NCI-H1092 (cell line): ENCODE measurements at regions not wholly inside any gene's neighbourhood (a gene's known extent, or its start where the extent isn't known, plus 50 kb on each side); places are given as distances from the start of the nearest gene placed in this dataset.

Experiments
- DNase-seq: peaks from one replicate; lab custom pipeline; 2025; lab: John Stamatoyannopoulos, UW

DNA sequence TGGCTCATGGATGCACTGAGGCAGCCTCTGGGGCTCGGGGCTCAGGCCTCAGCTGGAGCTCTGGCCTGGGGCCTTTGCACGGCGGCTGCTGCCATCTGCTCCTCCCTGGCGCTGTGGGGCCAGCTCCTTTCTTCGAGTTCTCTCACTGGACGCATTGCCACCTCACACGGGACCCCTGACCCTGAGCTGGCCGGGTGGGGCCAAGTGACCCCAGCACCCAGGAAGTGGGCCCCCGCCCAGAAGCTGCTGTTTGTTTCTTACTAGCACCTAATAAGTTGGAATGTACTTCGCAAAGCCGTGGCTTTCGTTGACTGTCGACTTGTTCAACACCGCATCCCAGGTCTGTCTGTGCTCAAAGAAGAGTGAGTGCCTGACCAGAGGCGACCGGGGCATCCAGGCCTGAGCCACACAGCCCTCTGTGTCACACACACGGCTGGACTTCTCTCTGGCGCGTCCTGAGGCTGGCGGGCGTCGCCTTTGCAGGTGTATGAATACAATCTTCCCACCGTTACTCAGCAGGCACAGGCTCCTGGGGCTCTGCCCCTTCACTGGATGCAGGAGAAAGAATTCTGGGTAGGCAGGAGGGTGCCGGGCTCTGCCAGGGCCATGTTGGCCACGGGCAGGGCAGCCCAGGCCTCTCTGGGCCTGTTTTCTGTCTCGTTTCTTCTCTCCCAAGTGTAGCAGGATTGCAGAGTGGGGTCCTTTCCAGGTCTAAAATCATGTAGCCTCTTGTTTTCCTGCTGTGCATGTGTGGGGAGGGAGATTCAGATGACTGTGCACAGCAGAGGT lies 112.9 kb downstream of the DLL1 start:
- no peak for DNase-seq

DNA sequence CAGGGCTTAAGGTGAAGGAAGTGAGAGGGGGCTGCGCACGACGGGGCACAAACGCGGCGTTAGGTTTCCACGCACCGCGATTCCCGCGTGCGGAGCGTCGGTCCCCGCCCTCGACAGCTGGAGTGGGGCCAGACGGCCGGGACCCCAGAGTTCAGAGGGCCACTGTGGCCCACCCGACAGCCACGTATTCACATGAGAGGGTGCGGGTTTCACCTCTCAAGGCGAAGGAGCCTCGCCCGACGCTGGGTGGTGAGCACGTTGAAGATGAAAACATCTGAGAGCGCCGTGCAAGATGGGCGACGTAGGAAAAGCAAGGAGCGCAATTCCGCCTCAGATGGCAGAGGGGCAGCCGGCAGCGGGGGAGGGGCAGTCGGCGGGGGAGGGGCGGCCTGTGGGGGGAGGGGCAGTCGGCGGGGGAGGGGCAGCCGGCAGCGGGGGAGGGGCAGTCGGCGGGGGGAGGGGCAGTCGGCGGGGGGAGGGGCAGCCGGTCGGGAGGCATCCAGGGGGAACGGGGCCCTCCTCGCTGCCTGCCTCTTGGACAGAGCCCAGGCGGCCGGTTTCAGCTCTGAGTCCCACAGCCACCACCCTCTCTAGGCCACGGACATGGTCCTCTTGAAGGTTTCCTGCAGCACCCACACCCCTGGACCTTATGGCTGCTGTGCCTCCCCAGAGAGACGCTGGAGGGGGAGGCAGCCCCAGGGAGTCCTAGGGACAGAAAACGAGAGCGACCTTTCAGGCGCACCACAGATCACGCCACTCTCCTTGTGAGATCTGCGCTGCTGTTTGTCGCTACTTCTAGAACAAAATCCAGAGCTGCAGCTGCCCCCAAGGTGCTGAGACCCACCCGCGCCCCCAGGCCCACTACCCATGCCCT lies 113.7 kb downstream of the DLL1 start:
- peak; percentile 69 for DNase-seq

DNA sequence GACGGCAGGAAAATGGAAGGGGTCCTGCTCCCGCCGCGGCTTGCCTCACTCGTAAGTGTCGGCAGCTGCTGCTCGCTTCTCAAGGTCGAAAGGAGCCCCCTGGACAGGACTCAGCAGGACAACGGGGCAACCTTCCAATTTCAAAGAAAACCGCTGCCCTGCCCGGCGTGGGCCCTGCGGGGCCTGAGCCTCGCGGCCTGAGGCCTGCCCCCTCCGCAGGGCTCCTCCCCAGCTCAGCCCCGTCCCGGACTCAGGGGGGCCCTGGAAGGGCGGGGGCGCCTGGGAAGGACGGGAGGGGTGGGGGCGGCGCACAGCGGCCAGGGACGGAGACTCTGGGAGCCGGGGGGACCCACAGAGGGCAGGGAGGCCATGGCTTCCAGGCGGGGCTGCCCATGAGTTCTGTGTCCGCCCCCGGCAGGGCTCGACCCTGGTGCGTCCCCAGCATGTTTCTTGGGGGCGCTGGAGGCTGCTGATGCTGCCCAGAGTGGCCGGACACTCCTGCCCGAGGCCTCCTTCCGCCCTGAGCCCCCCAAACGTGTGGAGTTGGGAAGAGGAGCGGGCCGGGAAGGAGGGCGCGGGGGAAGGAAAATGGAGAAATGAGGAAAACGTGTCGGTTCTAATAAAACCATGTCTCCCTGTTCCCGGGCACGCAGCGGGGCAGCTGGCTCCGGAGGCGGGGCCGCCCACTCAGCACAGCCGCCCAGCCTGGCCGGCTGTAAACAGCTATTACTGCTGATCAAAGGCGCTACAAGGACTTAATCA lies 114.6 kb downstream of the DLL1 start:
- peak; percentile 73 for DNase-seq

DNA sequence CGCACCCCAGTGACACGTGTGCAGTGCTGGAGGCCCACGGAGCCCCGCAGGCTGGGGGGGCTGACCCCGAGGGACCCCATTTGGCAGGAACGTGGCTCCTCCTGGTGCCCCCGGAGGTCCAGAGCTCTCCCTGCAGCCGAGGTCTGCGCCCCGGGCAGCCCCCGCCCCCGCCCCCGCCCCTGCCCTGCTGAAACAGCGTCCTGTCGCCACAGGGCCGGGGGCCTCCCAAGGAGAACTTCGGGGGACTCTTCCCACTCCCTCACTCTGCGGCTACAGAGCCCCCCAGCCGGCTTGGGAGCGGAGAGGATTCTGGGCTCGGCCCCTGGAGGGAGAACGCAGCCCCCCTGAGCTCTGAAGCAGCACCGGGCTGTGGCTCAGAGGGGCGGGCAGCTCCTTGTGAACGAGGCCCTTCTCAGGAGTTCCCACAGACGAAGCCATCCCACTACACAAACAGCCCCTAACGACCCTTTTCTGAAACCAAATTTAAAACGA lies 115.2 kb downstream of the DLL1 start:
- no peak for DNase-seq

DNA sequence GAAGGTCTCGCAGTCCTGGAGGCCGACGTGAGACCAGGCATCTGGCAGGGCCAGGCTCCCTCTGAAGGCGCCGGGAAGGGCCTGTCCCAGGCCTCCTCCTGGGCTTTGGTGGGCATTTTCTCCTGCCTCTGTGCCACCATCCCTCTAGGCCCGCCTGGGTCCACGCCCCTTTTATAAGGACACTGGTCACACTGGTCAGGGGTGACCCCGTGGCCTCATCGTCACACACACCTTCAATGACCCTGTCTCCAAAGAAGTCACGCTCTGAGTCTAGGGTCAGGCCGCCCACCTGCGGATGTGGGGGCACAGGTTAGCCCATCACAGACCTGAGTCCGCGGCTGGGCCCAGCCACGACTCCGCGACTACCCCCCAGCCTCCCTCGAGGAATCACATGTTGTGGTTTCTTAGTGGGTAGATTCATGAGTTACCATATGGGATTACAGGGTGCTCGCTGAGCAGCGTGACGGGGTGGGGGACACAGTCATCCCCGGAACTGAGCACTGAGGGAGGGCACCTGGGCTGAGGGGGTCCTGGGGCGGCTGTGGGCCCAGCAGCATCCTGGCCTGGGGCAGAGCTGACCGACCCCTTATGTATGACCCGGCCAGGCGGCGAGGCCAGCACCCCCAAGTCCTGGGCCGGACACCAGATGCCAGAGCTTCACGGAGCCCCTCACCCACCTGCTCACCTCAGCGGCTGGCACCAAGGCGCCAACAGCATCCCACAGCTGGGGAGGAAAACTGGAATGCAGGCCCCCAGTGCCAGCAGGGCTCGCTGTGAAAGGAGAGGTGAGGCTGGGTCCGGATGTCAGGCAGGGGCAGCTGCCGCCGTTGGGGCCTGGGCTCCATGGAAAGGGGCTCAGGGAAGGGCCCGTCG lies 115.9 kb downstream of the DLL1 start:
- DNase-seq: no peak

DNA sequence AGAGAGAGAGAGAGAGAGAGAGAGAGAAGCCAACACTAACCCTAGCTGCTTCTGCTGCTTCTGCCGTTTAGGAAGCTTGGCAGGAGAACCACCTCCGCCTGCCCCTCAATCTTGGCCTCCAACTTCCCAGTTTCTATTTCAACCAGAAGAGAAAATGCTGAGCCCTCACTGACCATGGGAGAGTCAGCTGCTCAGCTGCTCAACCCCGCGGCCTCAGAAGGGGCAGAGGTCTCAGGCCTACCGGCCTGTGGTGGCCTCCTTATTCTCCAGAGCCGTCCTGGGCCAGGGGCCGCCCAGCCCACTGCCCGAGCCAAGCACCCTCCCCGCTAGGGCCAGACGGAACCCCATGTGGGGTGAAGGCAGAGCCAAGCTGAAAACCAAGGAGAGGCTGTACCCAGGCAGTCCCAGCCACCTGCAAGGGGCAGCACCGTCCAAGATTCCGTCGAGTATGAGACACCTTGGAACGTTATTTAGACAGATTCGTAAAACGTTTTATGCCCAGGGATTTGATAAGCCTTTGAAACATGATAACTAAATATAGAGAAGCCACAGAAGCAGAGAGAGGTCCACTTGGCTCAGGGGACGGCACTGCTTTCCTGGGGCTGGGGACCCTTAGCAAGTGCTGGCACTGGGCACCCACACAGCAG lies 116.6 kb downstream of the DLL1 start:
- DNase-seq: no peak

DNA sequence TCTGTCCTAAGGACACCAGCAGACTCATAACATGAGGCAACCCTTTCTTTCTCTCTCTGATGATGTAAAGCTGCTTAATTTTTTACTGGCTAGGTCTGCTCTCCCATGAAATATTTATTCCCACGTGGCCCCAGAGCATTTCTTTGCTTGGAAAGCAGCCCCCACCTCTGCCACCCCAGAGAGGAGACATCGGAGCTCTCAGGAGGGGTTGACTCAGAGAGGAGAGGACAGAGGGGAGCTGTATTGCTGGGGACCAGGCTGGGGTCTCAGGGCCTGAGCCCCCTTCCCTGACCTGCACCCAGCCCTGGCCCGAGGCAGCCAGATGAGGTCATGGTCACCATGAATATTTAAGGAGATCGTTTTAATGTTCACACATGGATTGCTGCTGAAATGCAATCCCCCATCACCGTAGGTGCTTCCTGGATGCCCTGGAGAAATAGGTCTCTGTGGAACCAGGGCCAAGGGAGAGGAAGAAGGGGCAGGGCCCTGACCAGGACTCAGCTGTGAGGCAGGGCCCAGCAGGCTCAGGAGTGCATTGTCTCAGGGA lies 117.5 kb downstream of the DLL1 start:
- DNase-seq: no peak

DNA sequence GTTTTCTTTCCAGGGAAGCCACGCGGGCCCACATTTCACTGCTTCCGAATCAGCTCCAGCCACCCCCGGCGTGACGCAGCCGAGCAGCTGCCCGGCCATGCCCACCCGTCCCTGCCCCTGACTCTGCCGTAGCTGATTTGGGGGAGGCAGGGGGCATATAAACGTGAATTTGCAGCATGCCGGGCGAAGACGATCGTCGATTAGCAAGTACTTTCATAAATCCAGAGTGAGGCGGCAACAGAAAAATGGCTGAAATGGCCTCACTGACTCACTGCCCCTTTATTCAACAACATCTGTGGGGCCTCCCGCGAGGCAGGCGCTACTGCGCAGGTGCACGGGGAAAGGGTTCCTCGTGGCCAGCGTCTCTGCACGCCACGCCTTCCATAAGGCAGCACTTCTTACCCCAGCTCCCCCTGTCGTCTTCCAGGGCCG lies 118.0 kb downstream of the DLL1 start:
- DNase-seq: no peak

DNA sequence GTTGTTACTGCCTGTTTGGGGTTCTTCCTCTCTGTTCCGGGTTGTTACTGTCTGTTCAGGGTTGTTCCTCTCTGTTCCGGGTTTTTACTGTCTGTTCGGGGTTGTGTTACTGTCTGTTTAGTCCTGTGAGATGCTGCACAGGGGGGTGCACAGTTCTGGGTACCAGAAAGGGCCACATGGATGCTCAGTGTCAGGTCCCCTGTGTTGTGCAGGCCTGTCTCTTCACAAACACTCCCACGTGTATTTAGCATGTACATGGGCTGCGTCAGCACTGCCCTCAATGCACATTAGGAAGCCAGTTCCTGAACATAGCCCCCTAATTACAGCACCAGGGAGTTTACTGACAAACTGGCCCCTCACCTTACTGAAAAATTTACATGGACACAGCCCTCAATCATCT lies 118.5 kb downstream of the DLL1 start:
- DNase-seq: no peak

DNA sequence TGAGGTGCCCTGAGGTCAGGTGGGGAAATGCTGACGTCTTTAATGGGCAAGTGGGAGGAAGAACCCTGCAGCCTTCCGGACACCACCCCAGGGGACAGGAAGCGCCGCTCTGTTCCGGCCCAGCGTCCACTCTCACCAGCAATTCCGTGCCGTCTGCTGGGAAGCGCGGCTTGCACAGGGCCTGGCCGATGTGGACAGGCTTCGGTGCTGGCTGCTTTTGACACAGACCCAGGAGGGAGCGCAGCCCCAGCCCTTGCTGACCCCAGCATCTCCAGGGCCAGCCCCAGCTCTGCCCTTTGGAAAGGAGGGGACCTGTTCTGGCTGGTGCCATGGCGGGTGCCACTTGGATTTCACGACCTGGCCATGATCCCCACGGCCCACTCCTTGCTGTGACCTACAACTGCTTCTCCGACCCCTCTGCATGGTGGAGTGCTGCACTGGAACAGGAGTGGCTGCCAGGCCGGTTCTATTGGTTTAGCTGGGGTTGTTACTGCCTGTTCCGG lies 123.2 kb downstream of the DLL1 start:
- DNase-seq: no peak

DNA sequence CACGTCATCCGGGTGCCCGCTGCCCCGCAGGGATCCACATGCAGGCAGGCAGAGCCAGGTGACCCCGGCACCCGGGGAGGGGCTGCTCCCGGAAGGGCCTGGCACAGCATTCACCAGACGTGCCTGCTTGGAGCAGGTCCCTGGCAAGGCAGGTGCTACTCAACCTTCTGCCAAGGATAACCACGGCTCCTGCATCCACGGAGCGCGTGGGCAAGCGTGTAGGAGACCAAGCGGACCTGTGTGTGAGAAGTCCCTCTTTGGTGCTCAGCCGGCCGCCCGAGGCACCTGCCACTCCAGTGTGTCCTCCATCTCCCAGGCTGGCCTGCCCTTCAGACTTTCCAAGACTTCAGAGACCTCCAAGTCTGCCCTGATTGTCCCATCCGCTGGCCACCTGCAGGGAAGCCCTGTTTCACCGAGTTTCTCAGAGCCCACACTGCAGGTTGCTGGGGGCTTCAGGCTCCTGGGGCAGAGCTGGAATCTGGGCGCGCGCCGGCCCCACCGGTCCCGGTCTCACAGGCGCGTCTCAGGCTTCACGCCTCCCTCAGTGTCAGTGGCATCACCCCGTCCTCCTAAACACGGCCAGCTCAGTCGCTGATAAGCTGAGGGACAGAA lies 124.3 kb downstream of the DLL1 start:
- DNase-seq: no peak

DNA sequence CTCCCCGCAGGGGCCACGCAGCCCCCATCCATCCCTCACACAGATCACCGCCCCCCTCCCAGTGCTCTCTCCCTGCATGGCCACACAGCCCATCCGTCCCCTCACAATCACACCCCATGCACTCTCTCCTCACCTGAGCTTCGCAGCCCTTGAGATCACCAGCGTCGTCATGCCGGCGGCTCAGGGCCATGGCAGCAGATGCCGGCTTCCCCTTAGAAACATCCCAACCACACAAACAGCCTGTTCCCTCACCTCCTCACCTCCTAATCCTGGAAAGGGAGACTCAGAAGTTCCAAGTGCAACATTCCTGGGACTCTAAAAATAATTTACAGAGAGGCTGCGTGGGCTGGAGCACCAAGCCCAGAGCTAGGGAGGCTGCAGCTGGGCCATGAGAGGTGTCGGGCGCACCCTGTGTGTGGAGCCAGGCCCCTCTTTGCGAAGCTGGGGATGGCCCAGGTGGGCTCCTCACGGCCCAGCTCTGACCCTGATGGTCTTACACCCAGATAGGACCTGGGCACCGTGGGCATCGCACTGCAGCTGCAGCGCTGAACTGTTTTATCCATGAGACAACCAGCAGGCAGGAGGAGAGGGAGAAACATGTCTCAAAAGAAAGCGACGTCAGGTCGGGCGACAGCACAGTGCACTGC lies 125.3 kb downstream of the DLL1 start:
- DNase-seq: no peak

DNA sequence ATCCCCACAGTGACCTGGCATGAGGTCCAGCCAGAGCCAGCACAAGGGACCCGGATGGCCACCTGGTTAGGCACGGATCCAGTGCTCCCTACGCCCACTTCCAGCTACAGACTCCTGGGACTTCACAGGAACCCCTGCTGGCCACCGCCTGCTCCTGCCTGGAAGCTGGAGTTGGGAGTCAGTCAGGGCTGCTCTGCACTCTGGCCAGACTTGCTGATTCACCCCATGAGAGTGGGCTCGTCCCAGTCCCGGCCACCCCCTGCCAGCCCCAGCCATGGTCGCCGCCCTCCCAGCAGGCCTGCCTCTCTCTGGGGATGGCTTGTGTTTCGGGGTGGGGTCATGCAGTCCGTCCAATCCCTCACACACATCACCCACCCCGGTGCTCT lies 125.8 kb downstream of the DLL1 start:
- DNase-seq: no peak

DNA sequence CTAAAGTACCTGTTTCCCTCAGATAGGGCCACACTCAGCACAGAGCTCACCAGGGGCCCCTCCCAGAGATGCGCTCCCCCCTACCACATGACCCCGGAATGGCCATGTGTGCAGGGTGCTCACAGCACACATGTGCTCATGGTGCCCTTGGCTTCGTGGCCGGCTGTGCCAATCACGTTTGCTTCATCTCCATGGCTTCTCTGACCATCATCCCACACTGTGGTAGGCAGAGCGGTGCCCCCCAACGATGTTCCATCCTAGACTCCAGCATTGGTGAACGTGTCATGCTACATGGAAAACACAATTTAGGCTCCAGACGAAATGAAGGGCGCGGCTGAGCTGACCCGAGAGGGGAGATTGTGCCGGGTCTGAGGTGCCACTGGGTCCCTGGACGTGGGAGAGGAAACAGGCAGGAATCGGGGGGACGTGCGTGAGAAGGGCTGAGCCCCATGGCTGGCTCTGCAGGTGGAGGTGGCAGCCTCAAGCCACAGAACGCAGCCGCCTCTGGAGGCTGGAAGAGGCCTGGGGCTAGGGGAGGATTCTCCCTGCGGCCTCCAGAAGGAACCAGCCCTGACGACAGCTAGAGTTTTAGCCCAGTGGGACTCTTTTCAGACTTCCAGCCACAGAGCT lies 126.5 kb downstream of the DLL1 start:
- DNase-seq: no peak

DNA sequence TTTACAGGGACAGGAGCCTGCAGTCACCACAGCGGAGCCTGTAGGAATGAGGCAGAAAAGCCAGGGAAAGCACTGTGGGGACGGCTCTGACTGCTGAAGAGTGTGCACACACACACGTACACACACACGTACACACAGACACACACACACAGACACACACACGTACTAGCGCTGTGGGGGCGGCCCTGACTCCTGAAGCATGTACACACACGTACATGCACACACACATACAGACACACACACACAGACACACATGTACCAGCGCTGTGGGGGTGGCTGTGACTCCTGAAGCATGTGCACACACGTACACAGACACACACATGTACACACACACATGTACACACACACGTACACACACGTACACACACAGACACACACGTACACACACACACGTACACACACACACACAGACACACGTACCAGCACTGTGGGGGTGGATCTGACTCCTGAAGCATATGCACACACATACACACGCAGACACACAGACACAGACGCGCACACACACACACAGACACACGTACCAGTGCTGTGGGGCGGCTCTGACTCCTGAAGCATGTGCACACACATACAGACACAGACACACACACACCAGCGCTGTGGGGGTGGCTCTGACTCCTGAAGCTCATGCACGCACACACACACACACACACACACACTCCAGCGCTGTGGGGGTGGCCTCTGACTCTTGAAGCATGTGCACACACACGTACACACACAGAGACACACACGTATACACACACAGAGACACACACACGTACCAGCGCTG lies 127.3 kb downstream of the DLL1 start:
- DNase-seq: no peak

DNA sequence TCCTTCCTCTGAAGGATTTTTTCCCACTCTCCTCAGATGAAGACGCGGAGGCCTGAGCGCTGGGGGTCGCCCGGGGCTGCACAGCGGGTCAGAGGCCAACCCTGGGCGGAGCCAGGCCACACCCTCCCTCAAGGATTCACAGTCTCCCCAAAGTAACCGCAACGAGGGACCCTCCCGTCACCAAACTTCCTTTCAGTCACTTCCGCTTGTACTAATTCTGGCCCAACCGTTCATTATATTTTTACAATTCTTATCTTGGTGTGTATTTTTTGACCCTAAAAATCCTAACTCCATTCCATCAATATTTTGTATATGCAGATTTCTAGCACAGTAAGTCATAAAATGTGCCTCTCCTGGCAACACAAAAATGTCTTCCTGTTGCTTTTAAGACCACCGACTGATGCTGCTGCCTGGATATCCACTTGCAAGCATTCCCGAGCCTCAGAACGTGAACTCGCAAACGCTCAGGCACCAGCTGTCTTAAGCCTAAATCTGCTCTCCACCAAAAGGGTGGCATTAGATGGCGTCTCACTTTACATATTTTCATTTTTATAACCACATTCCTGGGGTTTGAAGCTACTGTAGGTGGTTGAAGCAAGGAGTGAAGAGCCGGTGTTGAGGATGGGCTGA lies 128.0 kb downstream of the DLL1 start:
- no peak for DNase-seq

DNA sequence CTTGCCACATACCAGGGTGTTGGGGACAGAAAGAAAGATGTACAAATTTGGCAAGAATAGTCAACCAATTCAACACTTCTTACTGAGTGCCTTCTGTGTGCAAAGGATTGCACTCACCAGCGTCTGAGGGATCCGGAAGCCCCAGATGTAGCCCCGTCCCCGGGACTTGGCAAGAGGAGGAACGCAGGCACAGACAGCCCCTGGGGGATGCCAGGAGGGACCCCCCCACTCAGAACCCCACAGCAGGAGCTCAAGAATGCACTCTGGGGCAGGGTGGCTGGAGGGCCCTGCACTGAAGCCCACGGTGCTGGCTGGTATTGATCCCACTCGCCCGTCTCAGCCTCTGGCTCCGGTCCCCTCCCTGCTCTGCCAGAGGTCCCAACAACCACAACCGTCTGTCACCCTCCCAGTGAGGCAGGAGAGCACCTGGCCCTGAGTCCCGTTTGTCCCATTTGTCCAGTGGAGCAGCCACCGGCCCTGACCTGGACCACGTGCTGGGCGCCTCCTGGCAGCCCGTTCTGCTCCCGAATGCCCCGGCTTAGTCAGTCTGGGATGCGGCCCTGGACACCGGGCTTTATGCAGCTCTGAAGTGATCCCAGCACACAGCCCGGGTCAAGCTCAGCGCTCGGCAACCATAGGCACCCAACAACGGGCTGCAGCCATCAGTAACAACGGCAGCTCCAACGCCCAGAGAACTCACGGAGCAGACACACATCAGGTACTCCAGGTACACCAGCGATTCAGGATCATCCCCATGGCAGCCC lies 128.7 kb downstream of the DLL1 start:
- no peak for DNase-seq
